Activated CD8-positive, alpha-beta memory T cell treated with anti-CD3 and anti-CD28 coated beads for 36 hours (primary cell): ENCODE measurements at regions not wholly inside any gene's neighbourhood (a gene's known extent, or its start where the extent isn't known, plus 50 kb on each side); places are given as distances from the start of the nearest gene placed in this dataset.
"Not testable (repeated sequence)": the region's sequence is repeated elsewhere in the genome, so short reads cannot be mapped to it uniquely, and the experiment has no call there.

Source experiments
- CTCF ChIA-PET: fragments of 350-600 bp; sonication (Branson Sonifier 250); formaldehyde crosslinking; loops from one replicate; lab custom pipeline; 2021; ENCODE audit warnings: antibody characterized with exemption; lab: Charles Lee
- POLR2A ChIA-PET: fragments of 350-600 bp; sonication (Branson Sonifier 250); formaldehyde crosslinking; loops from one replicate; lab custom pipeline; 2021; ENCODE audit warnings: antibody characterized with exemption; lab: Charles Lee

- POLR2A ChIA-PET, CTCF ChIA-PET: not testable (repeated sequence)
These were observed 334.6 kb downstream of the BCL2L11 start for GRCh38 chr2:111455016-111456015.

DNA sequence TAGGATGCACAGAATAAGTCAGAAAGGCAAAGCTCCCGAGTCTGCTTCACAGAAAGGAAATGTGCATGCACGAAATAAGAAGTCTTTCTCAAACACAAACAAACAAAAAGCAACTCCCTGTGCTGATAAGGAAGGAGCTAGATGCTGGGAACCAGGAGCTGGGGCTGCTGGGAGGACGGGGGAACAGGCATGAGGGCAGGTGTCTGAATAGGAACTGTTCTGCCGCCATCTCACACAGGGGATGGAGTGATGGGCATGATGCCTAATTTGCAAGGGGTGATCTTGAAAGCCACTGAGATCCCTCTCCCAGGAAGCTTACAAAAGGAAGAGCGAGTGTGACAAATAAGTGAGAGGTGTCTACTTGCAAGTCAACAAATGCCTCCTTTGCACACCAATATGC, 336.5 kb downstream of the BCL2L11 start:
- POLR2A ChIA-PET, CTCF ChIA-PET: not testable (repeated sequence)

- CTCF ChIA-PET, POLR2A ChIA-PET: not testable (repeated sequence)
These were observed 340.2 kb downstream of the BCL2L11 start for GRCh38 chr2:111460901-111461300.

DNA sequence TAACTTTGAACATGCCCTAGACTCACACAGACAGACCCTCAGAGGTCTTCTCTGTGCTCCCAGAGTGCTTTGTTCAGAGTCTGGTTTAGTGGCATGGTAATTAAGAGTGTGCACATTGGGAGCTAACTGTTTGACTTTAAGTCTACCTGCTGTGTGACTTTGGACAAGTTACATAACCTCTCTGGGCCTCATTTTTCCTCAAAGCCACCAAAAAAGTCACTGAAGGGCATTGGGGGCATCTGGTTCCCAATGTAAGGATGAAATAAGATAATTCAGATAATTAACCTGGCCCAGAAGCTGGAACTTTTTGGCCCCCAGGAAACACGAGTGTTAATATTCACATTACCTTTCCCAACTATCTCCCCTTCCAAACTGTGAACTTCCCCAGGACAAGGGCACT, 341.1 kb downstream of the BCL2L11 start:
- CTCF ChIA-PET, POLR2A ChIA-PET: not testable (repeated sequence)

GRCh38 chr2:111462572-111462971, 341.9 kb downstream of the BCL2L11 start:
- CTCF ChIA-PET, POLR2A ChIA-PET: not testable (repeated sequence)

DNA sequence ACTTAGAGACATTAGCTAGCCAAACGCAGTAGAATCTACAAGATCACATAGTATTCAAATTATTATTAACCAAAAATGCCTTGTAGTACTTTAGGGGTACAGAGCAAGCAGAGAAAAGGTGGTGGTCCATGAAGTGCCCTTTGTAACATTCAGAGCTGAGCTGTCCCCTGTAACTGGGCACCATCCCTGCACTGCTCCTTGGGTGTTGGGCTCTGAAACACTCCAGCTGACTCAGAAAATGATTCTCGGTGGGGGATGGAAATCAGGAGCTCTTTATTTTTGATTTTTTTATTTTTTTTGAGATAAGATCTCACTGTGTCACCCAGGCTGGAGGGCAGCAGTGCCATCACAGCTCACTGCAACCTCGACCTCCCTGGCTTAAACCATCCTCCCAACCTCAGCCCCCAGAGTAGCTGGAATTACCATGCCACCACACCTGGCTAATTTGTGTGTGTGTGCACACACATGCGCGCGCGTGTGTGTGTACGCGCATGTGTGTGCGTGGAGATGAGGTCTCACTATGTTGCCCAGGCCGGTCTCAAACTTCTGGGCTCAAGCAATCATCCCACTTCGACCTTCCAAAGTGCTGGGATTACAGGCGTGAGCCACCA, 342.6 kb downstream of the BCL2L11 start:
- CTCF ChIA-PET, POLR2A ChIA-PET: not testable (repeated sequence)

- POLR2A ChIA-PET, CTCF ChIA-PET: not testable (repeated sequence)
These were observed 343.2 kb downstream of the BCL2L11 start for GRCh38 chr2:111463956-111464355.

DNA sequence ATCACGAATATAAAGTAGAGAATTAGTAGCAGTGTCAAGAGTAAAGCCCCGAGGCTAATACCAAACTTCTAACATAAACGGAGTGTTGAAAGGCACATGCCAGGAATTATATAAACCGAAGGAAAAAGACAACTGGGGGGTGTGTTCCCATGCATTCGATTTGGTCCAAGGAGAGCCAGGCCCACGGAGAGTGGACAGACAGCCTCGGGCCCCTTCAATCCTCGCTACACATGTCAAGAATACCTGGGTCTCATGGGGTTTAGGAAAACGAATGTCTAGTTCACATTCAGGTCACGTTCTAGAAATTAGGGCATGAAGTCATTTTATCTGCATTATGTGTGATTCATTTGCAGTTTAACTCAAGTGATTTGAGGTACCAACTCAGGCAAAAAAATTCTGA, 343.7 kb downstream of the BCL2L11 start:
- CTCF ChIA-PET, POLR2A ChIA-PET: not testable (repeated sequence)

GRCh38 chr2:111465521-111465920, 344.8 kb downstream of the BCL2L11 start:
- CTCF ChIA-PET, POLR2A ChIA-PET: not testable (repeated sequence)

DNA sequence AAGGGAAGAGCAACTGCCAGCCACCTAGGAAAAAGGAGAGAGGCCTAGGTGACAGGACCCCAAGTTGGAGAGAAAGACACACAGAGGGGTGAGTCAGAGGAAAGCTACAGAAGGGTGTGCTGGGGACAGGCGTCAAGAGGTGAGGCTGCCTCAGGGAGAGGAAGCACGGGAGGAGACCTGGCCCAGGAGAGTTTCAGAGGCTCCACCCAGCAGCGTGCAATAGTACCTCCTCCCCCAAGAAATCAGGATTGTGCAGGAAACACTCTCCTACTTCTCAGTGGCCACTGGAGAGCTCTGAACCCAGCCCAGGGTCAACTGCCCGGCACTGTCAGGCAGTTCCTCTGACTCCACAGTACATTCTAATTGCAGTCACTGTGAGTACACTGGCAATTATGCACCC, 346.0 kb downstream of the BCL2L11 start:
- CTCF ChIA-PET, POLR2A ChIA-PET: not testable (repeated sequence)

- POLR2A ChIA-PET, CTCF ChIA-PET: not testable (repeated sequence)
These were observed 350.2 kb downstream of the BCL2L11 start for GRCh38 chr2:111470924-111471323.

- CTCF ChIA-PET, POLR2A ChIA-PET: not testable (repeated sequence)
These were observed 351.2 kb downstream of the BCL2L11 start for GRCh38 chr2:111471791-111472530.

- CTCF ChIA-PET, POLR2A ChIA-PET: not testable (repeated sequence)
These were observed 352.2 kb downstream of the BCL2L11 start for GRCh38 chr2:111472844-111473403.

DNA sequence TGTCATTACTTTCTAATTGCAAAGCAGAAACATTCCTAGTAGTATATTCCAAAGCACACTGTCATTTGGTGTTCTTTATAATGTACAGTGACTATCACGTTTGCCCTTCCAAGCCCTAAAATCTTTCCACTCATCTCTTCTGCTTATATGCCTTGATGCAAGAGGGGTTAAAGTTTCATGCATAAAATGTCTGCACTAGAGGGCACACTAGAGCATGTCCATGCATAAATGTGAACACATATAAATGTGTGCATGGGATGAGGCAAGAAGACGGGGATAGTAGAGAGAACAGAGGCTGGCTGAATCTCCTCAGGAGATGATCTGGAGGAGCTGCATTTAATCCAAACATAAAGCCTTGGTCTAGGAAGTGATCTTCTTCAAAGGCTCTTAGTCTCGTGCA, 352.8 kb downstream of the BCL2L11 start:
- CTCF ChIA-PET, POLR2A ChIA-PET: not testable (repeated sequence)

DNA sequence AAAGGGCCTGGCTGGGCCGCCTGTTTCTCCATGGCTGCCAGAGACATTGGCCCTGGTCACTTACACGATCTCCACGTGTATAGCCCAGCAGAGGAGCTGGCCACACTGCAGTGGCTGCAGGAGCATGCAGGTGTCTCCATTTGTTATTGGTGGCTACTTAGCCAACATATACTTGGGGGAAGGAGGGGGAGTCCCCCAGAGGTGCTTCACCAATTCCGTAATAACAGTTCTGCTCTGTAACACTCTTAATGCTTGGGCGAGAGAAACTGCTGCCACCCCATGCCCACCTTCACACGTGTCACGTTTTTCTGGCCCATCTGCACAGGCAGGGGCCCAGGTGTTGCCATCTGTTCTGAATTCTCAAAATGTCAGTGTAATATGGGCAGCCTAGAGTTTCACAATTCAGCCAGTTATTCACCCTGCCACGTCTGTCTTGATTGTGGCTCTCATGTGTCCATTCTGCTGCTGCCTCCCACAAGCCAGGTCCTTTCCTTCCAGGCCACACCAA, 353.5 kb downstream of the BCL2L11 start:
- CTCF ChIA-PET, POLR2A ChIA-PET: not testable (repeated sequence)

- CTCF ChIA-PET, POLR2A ChIA-PET: not testable (repeated sequence)
These were observed 357.6 kb downstream of the BCL2L11 start for GRCh38 chr2:111478335-111478734.

- POLR2A ChIA-PET: not testable (repeated sequence)
These were observed 358.2 kb downstream of the BCL2L11 start for GRCh38 chr2:111478871-111479318.

GRCh38 chr2:111480016-111480625, 359.4 kb downstream of the BCL2L11 start:
- CTCF ChIA-PET: not testable (repeated sequence)

More at GRCh38 chr2:111478871-111479318, 358.2 kb downstream of the BCL2L11 start:
- CTCF ChIA-PET: not testable (repeated sequence)

GRCh38 chr2:111480633-111481032, 359.9 kb downstream of the BCL2L11 start:
- POLR2A ChIA-PET, CTCF ChIA-PET: not testable (repeated sequence)

More at GRCh38 chr2:111480016-111480625, 359.4 kb downstream of the BCL2L11 start:
- POLR2A ChIA-PET: not testable (repeated sequence)
